Tibial artery (tissue), 4 donors: ENCODE measurements at regions not wholly inside any gene's neighbourhood (a gene's known extent, or its start where the extent isn't known, plus 50 kb on each side); places are given as distances from the start of the nearest gene placed in this dataset.

Experiments used
- DNase-seq, 2 donors: peaks; one replicate each; pipeline ENCODE4 v3.0.0-alpha.2; 2019
- H3K27ac ChIP-seq, 2 donors: fragments of 200-600 bp; sonication (generic) in 1 of 2; 1 replicate in 1 of 2; 2 replicates in 1 of 2; pipeline ENCODE4 v1.5.1; 2018 to 2019; ENCODE audit warnings: mild to moderate bottlenecking in 1 of 2
- H3K27me3 ChIP-seq, 2 donors: fragments of 200-600 bp; sonication (generic) in 1 of 2; one replicate each; pipeline versions ENCODE4 v1.5.1 to v1.6.0; 2016 to 2019
- H3K36me3 ChIP-seq, 3 donors: fragments of 200-600 bp; sonication (generic) in 2 of 3; one replicate each; pipeline ENCODE4 v1.5.1; 2016 to 2019; ENCODE audit warnings: mild to moderate bottlenecking in 2 of 3
- H3K4me1 ChIP-seq, 4 donors: fragments of 200-600 bp; sonication (generic) in 2 of 4; 1 replicate in 3 of 4; 2 replicates in 1 of 4; pipeline ENCODE4 v1.5.1; 2016 to 2019
- H3K4me3 ChIP-seq, 2 donors: fragments of 200-600 bp; sonication (generic) in 1 of 2; 1 replicate in 1 of 2; 2 replicates in 1 of 2; pipeline ENCODE4 v1.5.1; 2018 to 2019; ENCODE audit warnings: mild to moderate bottlenecking in 2 of 2
- H3K9me3 ChIP-seq, 3 donors: fragments of 200-600 bp; sonication (generic) in 1 of 3; one replicate each; pipeline ENCODE4 v1.5.1; 2016 to 2019
- intact Hi-C: fragments of 100-400 bp; cut with DNase I; formaldehyde crosslinking; loops from one replicate; pipeline ENCODE4 v1.15.0; 2023; ENCODE audit warnings: low total_unique reads
- TF ChIP-seq, protein P1 (sequence below), 2 experiments: fragments of 200-600 bp in 1 of 2; fragments of 450-650 bp in 1 of 2; IDR thresholded peaks; one replicate each; pipeline ENCODE4 v1.5.1; 2017 to 2019; ENCODE audit warnings: antibody characterized with exemption in 2 of 2, mild to moderate bottlenecking in 1 of 2, moderate library complexity in 1 of 2

DNA sequence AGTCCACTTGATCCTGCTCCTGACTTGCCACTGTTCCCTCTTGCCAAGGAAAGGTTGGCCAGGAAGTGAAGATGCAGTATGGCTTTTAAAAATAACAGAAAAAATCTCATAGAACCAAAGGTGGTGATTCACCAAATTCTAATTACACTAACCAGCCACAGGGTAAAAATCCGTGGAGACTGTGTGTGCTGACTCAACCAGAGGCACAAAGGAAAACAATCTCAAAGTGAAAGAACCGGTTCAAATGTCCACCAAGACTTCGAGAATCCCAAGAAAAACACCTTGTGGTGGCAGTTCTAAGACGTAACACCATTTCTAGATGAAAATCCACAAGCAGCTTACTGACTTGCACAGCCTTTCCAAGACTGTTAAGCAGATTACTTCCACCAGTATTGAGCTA lies 279.1 kb downstream of the TLE1 start:
- TF ChIP-seq, protein P1, sequence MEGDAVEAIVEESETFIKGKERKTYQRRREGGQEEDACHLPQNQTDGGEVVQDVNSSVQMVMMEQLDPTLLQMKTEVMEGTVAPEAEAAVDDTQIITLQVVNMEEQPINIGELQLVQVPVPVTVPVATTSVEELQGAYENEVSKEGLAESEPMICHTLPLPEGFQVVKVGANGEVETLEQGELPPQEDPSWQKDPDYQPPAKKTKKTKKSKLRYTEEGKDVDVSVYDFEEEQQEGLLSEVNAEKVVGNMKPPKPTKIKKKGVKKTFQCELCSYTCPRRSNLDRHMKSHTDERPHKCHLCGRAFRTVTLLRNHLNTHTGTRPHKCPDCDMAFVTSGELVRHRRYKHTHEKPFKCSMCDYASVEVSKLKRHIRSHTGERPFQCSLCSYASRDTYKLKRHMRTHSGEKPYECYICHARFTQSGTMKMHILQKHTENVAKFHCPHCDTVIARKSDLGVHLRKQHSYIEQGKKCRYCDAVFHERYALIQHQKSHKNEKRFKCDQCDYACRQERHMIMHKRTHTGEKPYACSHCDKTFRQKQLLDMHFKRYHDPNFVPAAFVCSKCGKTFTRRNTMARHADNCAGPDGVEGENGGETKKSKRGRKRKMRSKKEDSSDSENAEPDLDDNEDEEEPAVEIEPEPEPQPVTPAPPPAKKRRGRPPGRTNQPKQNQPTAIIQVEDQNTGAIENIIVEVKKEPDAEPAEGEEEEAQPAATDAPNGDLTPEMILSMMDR (IDR thresholded peaks at IDR 0.05) = no peak
- H3K36me3 ChIP-seq = no peaks in the 10 kb centered on the region

DNA sequence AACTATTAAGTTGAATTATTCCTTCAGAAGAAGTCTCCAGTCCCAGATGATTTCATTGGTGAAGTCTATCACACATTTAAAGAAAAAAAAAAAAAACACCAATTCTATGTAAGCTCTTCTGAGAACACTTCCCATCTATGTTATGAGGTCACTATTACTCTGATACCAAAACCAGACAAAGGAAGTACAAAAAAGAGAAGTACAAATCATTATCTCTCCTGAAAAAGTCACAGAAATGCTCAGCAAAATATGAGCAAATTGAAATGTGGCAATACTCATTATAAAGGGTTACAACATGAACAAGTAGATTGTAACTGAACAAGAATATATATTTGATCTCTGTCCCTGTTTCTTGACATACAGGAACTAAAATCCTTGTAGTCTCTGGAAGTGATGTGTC lies 280.4 kb downstream of the TLE1 start:
- intact Hi-C loops = no loop called here
- TF ChIP-seq, protein P1 (IDR thresholded peaks at IDR 0.05) = no peak
- Histone ChIP-seq H3K27me3 (no peaks in the 10 kb centered on the region), H3K36me3 (no peaks in the 10 kb centered on the region), H3K27ac (no peak overlapping the region), H3K4me3 (no peak overlapping the region), H3K4me1 (no peaks in the 10 kb centered on the region), H3K9me3 (no peaks in the 10 kb centered on the region)
- DNase-seq = no peak

More for the DNA sequence above, 279.1 kb downstream of the TLE1 start:
- Histone ChIP-seq H3K27me3 (no peaks in the 10 kb centered on the region), H3K27ac (no peak overlapping the region), H3K9me3 (no peaks in the 10 kb centered on the region), H3K4me1 (no peaks in the 10 kb centered on the region), H3K4me3 (no peak overlapping the region)
- intact Hi-C loops = no loop called here
- DNase-seq = no peak

DNA sequence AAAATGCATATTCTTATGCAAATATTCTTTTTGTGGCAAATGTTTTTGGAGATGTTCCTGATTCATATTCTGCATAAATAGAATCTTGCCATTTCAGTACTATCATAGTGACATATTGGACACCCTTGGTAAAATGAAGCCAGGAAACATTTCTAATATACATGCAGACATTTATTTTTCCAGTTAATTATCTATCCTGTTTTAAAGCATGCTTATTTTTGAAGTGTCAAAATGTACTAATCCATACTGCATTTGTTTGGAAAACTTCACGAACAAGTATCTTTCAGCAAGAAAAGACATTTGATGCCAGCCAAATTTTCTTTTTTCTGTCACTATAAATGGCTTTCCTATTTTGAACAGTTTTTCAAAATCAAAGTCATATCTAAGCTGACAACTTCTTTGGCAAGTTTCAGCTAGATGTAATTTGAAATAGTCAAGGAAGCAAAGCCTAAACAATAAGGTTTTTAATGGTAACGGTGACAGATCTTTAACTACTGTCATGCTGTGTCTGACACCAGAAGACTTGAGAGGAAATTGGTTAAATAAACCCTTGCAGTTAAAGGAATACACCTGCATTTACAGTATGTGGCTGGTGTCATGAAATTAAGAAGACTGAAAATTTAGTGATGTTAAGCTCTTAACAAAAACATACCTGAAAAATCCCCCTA lies 284.3 kb downstream of the TLE1 start:
- Histone ChIP-seq H3K36me3 (no peaks in the 10 kb centered on the region), H3K4me3 (no peak overlapping the region), H3K4me1 (no peaks in the 10 kb centered on the region), H3K27ac (no peak overlapping the region), H3K27me3 (no peaks in the 10 kb centered on the region), H3K9me3 (no peaks in the 10 kb centered on the region)
- intact Hi-C loops = no loop called here
- TF ChIP-seq, protein P1 (IDR thresholded peaks at IDR 0.05) = no peak
- no peak for DNase-seq

DNA sequence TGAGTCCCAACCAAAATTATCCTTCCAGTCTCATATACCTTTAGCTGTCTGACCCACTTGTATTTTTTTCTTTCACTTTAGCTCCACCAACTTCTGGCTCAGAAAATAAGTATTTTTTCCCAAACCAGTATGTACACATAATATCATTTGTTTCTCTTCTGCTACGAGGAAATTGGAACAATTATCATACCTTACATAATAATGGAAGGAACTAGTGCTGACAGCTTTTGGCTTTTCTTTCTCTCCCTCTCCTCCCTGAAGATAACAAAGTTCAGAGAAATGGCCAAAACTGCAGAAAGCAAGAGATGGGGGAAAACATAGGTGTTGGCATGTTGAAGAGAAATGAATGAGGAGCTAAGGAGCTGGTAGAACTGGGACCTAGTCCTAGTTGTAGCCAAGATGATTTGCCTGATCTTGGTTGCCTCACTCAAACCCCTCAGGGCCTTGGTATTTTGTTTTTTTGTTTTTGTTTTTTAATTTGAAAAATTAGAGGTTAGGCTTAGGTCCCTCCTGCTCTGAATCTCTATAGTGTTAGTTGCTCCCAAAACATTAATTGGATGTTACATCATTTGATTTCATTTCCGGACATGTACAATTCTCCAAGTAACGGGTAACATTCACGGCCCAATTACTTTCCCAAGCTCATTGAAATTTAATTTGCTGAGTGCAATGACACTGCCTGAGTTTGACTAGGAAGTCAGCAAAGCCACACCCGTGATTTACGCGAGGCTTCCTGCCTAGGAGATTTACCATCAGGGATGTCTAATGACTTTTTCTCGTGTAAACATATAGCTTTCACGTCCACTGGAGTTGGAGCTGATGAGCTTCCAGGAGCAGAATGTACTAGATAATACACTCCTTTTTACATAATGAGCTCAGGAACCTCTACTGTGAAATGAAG lies 291.6 kb downstream of the TLE1 start:
- intact Hi-C loops = no loop called here
- no peak overlapping the region for H3K4me3 ChIP-seq

DNA sequence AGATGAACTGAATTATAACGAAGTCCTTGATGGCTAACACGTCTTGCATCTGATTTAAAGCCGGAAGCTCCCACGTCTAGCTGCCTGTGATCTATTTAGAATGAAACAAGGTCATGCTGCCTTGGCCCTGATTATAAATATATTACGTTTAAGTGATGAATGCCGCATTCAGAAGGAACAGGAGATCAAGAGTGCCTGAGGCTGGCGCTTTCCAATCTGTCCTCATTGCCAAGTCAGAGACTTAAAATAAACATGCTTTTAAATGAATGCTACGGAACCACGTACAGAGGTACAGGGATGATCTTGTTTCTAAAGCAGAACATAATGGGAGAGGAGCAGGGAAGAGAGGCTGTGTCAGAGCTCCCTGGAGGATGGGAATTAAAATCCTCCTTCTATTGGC lies 292.8 kb downstream of the TLE1 start:
- Histone ChIP-seq H3K4me1 (peaks cover 0 to 25% (median 12%) of the 10 kb centered on the region in 4 donors), H3K36me3 (no peaks in the 10 kb centered on the region), H3K4me3 (no peak overlapping the region), H3K9me3 (no peaks in the 10 kb centered on the region), H3K27ac (no peak overlapping the region), H3K27me3 (no peaks in the 10 kb centered on the region)
- TF ChIP-seq, protein P1 (IDR thresholded peaks at IDR 0.05) = no peak
- DNase-seq = no peak
- intact Hi-C loops = no loop called here

More for the DNA sequence above, 291.6 kb downstream of the TLE1 start:
- no peaks in the 10 kb centered on the region for H3K27me3 ChIP-seq
- TF ChIP-seq, protein P1 (IDR thresholded peaks at IDR 0.05) = no peak
- peaks cover 0 to 25% (median 12%) of the 10 kb centered on the region in 4 donors for H3K4me1 ChIP-seq
- no peak for DNase-seq
- no peaks in the 10 kb centered on the region for H3K36me3 ChIP-seq
- H3K27ac ChIP-seq = no peak overlapping the region
- H3K9me3 ChIP-seq = no peaks in the 10 kb centered on the region
